ENCODE measurements at regions not wholly inside any gene's neighbourhood (a gene's known extent, or its start where the extent isn't known, plus 50 kb on each side); places are given as distances from the start of the nearest gene placed in this dataset.

DNA sequence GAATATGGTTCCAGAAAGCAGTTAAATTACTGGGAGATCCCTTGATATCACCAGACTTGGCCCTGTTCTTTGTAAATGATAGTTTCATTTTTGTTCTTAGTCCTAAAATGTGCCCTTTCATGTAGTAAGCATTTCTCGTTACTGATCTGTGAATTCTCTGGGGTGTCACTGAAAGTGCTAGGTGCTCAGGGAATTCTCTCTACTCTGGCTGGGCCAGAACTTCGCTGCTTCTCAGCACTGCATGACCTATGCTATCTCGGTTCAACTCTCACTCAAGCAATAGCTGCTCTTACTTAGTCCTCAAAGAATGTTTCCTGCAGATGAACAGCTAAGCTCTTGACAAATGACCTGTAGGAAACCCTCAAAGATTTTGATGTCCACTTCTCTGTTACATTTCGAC lies 1144.3 kb downstream of the ADGRL3 start:
- Mint-ChIP-seq H3K4me1 (no peaks in the 10 kb centered on the region), H3K36me3 (peaks cover 2% of the 10 kb centered on the region), H3K27ac (no peak overlapping the region), H3K27me3 (ENCODE audit: low read depth) (no peaks in the 10 kb centered on the region), H3K9me3 (peaks cover 50% of the 10 kb centered on the region), H3K4me3 (no peak overlapping the region)
- no peak for TF ChIP-seq CTCF (IDR thresholded peaks at IDR 0.05; ENCODE audit: unreplicated experiment)
- no peak for DNase-seq (ENCODE audit: low spot score in 2 of 2, unreplicated experiment in 2 of 2)

- Mint-ChIP-seq H3K27me3 (ENCODE audit: low read depth) (no peaks in the 10 kb centered on the region), H3K27ac (no peak overlapping the region), H3K36me3 (peaks cover 2% of the 10 kb centered on the region), H3K4me1 (no peaks in the 10 kb centered on the region), H3K4me3 (no peak overlapping the region), H3K9me3 (peaks cover 58% of the 10 kb centered on the region)
- no peak for TF ChIP-seq CTCF (IDR thresholded peaks at IDR 0.05; ENCODE audit: unreplicated experiment)
- DNase-seq (ENCODE audit: low spot score in 2 of 2, unreplicated experiment in 2 of 2): no peak
Observed at GRCh38 chr4:62342346-62342745, 1142.2 kb downstream of the ADGRL3 start.

DNA sequence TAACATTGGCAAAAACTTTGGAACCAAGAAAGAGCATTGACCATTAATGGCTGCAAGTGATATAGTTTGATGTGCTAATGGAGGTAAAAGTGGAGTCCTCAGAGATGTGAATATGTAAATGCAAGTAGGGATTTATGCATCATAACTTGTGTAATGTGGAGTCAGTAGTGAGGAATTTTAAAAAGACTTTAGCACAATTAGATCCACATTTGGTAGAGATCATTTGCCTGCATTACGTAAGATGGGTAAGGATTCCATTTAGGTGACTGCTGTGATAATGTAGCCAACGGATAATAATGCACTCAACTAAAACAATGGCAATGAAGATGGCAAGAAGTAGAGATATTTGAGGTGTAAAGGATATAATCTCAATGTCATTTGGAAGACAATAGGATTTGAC lies 1128.4 kb downstream of the ADGRL3 start:
- DNase-seq (ENCODE audit: low spot score in 2 of 2, unreplicated experiment in 2 of 2): no peak
- Mint-ChIP-seq H3K36me3 (no peaks in the 10 kb centered on the region), H3K27me3 (ENCODE audit: low read depth) (no peaks in the 10 kb centered on the region), H3K4me3 (no peak overlapping the region), H3K27ac (no peak overlapping the region), H3K4me1 (no peaks in the 10 kb centered on the region), H3K9me3 (peaks cover 33% of the 10 kb centered on the region)
- no peak for TF ChIP-seq CTCF (IDR thresholded peaks at IDR 0.05; ENCODE audit: unreplicated experiment)

DNA sequence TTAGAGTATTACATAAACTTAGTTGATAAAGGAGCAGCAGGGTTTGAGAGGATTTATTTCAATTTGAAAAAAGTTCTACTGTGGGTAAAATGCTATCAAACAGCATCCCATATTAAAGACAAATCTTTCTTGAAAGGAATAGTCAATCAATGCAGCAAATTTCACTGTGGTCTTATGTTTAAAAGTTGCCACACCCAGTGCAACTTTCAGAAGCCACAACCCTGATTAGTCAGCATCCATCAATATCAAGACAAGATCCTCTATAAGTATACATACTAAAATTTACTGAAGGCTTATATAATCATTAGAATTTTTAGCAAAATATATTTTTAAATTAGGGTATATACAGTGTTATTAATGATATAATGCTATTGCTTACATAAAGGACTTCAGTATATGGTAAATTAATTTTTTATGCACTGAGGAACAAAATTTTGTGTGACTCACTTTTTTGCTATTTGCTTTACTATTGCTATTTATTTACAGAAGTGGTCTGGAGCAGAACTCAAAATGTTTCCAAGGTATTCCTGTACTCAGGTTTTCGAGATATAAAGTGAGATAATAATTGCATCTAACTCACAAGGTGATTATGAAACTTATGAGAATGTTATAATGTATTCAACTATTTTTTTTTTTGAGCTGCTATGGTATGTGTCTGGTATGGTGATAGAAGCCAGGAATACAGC lies 1127.6 kb downstream of the ADGRL3 start:
- H3K27me3 Mint-ChIP-seq (ENCODE audit: low read depth): no peaks in the 10 kb centered on the region
- H3K4me1 Mint-ChIP-seq: no peaks in the 10 kb centered on the region
- no peak overlapping the region for H3K4me3 Mint-ChIP-seq
- no peaks in the 10 kb centered on the region for H3K36me3 Mint-ChIP-seq
- DNase-seq (ENCODE audit: low spot score in 2 of 2, unreplicated experiment in 2 of 2): no peak
- H3K27ac Mint-ChIP-seq: no peak overlapping the region
- peaks cover 28% of the 10 kb centered on the region for H3K9me3 Mint-ChIP-seq
- TF ChIP-seq CTCF (IDR thresholded peaks at IDR 0.05; ENCODE audit: unreplicated experiment): no peak

DNA sequence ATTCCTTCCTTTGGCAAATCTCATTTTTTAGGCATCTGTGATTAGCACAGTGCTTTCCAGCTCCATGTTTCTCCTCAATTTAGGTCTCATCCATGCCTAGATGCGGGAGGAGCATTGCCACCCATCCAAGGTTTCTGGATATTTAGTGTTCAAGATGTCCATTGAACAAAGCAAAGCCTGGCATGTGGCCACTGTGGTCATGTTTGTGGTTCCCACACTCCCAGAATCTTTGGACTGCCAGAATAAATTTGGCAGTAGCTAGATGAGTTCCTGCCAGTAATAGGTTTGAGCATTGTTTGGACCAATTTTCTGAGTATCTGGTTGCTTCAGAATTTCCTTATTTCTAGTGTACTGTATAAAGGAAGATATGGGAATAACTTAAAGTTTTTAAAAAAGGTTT lies 1124.1 kb downstream of the ADGRL3 start:
- H3K27ac Mint-ChIP-seq: no peak overlapping the region
- H3K4me1 Mint-ChIP-seq: no peaks in the 10 kb centered on the region
- no peak for TF ChIP-seq CTCF (IDR thresholded peaks at IDR 0.05; ENCODE audit: unreplicated experiment)
- no peak overlapping the region for H3K4me3 Mint-ChIP-seq
- H3K36me3 Mint-ChIP-seq: no peaks in the 10 kb centered on the region
- H3K9me3 Mint-ChIP-seq: peaks cover 17% of the 10 kb centered on the region
- no peaks in the 10 kb centered on the region for H3K27me3 Mint-ChIP-seq (ENCODE audit: low read depth)
- DNase-seq (ENCODE audit: low spot score in 2 of 2, unreplicated experiment in 2 of 2): no peak

GRCh38 chr4:62320612-62321011 lies 1120.5 kb downstream of the ADGRL3 start:
- Mint-ChIP-seq H3K9me3 (peaks cover 17% of the 10 kb centered on the region), H3K27me3 (ENCODE audit: low read depth) (no peaks in the 10 kb centered on the region), H3K4me3 (no peak overlapping the region), H3K4me1 (no peaks in the 10 kb centered on the region), H3K36me3 (peaks cover 4% of the 10 kb centered on the region), H3K27ac (no peak overlapping the region)
- no peak for DNase-seq (ENCODE audit: low spot score in 2 of 2, unreplicated experiment in 2 of 2)
- TF ChIP-seq CTCF (IDR thresholded peaks at IDR 0.05; ENCODE audit: unreplicated experiment): no peak

All from mesothelial cell of epicardium (in vitro differentiated cells).